GM12878 (cell line): ENCODE measurements at regions not wholly inside any gene's neighbourhood (a gene's known extent, or its start where the extent isn't known, plus 50 kb on each side); places are given as distances from the start of the nearest gene placed in this dataset.

Experiments used
- EP300 ChIP-seq, 2 experiments: fragments of 150-350 bp in 1 of 2; IDR thresholded peaks; 2 replicates each; pipeline ENCODE4 v1.6.1; 2011 to 2012; ENCODE audit warnings: low read depth in 2 of 2, low read length in 2 of 2, borderline replicate concordance in 1 of 2, improper control_type of control experiment in 1 of 2, inconsistent platforms in 1 of 2; ENCODE audit not compliant: control insufficient read depth in 1 of 2
- MTA2 ChIP-seq: fragments of 450-650 bp; IDR thresholded peaks from 2 replicates; pipeline ENCODE4 v1.6.1; 2016; ENCODE audit warnings: low read depth, mild to moderate bottlenecking, moderate library complexity
- TARDBP ChIP-seq: IDR thresholded peaks from 2 replicates; pipeline ENCODE4 v1.6.1; 2016; ENCODE audit warnings: borderline replicate concordance
- ZSCAN29 ChIP-seq: fragments of 450-650 bp; IDR thresholded peaks from 2 replicates; pipeline ENCODE4 v1.6.1; 2017; ENCODE audit warnings: mild to moderate bottlenecking, moderate library complexity
- TF ChIP-seq, protein P1 (sequence below), 3 experiments: IDR thresholded peaks in 2 of 3; conservative IDR thresholded peaks in 1 of 3; 2 replicates each; pipeline ENCODE4 v1.5.1; 2011; ENCODE audit warnings: low read depth in 3 of 3, low read length in 3 of 3, mild to moderate bottlenecking in 3 of 3, control low read depth in 2 of 3, moderate library complexity in 2 of 3, inconsistent platforms in 1 of 3, mixed read lengths in 1 of 3; ENCODE audit not compliant: control insufficient read depth in 2 of 3, insufficient read depth in 1 of 3; ENCODE audit errors: extremely low read depth in 1 of 3

DNA sequence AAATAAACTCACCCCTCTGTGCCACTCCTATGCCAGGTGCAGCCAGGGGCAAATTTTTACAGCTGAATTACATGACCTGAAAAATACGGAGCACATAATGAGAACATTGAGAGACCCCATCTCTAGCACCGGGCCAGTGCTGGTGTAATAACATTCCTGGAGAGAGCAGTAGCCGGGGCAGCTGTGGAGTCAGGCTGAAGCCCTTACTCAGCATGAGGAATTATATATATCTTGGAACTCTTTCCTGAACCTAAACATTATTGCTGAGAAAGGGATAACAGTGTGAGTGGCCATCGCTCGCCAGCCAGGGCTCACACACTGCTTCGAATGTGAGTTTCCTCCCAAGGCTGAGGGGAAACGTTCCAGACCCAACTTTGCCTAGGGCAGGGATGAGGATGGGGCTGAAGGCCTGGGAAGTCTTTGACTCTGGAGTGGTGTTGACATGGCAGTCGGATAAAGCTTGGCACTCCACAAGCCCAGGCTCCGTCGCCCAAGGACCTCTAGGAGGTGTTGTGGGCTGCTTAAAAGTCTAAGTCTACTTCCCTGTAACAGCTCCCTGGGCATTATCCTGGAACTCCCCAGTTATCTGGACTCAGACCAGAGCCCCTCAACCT, 269.8 kb downstream of the CDC5L start:
- TF ChIP-seq TARDBP: no peak
- no peak for TF ChIP-seq EP300 (IDR thresholded peaks at IDR 0.05; ENCODE audit: borderline replicate concordance in 1 of 2, control insufficient read depth in 1 of 2, low read depth in 2 of 2, low read length in 2 of 2)
- TF ChIP-seq, protein P1, sequence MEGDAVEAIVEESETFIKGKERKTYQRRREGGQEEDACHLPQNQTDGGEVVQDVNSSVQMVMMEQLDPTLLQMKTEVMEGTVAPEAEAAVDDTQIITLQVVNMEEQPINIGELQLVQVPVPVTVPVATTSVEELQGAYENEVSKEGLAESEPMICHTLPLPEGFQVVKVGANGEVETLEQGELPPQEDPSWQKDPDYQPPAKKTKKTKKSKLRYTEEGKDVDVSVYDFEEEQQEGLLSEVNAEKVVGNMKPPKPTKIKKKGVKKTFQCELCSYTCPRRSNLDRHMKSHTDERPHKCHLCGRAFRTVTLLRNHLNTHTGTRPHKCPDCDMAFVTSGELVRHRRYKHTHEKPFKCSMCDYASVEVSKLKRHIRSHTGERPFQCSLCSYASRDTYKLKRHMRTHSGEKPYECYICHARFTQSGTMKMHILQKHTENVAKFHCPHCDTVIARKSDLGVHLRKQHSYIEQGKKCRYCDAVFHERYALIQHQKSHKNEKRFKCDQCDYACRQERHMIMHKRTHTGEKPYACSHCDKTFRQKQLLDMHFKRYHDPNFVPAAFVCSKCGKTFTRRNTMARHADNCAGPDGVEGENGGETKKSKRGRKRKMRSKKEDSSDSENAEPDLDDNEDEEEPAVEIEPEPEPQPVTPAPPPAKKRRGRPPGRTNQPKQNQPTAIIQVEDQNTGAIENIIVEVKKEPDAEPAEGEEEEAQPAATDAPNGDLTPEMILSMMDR (IDR thresholded peaks at IDR 0.05 in 2 of 3, conservative IDR thresholded peaks at IDR 0.05 in 1 of 3; ENCODE audit: control insufficient read depth in 2 of 3, extremely low read depth in 1 of 3, insufficient read depth in 1 of 3, low read depth in 3 of 3, low read length in 3 of 3): no peak
- TF ChIP-seq ZSCAN29: no peak
- TF ChIP-seq MTA2: no peak
